Neural cell (in vitro differentiated cells): ENCODE measurements at regions not wholly inside any gene's neighbourhood (a gene's known extent, or its start where the extent isn't known, plus 50 kb on each side); places are given as distances from the start of the nearest gene placed in this dataset.

Source experiments
- CTCF ChIP-seq: fragments of 450-650 bp; IDR thresholded peaks from 2 replicates; pipeline ENCODE4 v1.5.1; 2014; ENCODE audit warnings: antibody characterized with exemption, mild to moderate bottlenecking, moderate library complexity; ENCODE audit not compliant: poor library complexity, severe bottlenecking
- EP300 ChIP-seq: fragments of 450-650 bp; conservative IDR thresholded peaks from 2 replicates; pipeline ENCODE4 v1.6.1; 2014; ENCODE audit warnings: antibody characterized with exemption, mild to moderate bottlenecking, moderate library complexity; ENCODE audit not compliant: poor library complexity, severe bottlenecking
- EZH2 ChIP-seq: fragments of 200-600, 300-800 bp; shearing (Covaris generic), sonication (generic); IDR thresholded peaks from 2 replicates; pipeline ENCODE4 v1.6.1; 2014; ENCODE audit warnings: antibody characterized with exemption, low read length, borderline replicate concordance, mild to moderate bottlenecking; ENCODE audit not compliant: insufficient read depth, poor library complexity, severe bottlenecking
- POLR2AphosphoS5 ChIP-seq: IDR thresholded peaks from 2 replicates; pipeline ENCODE4 v1.6.1; 2012
- RAD21 ChIP-seq: fragments of 450-650 bp; conservative IDR thresholded peaks from 2 replicates; pipeline ENCODE4 v1.6.1; 2014; ENCODE audit warnings: antibody characterized with exemption, mild to moderate bottlenecking, moderate library complexity
- REST ChIP-seq: IDR thresholded peaks from 2 replicates; pipeline ENCODE4 v1.6.1; 2012; ENCODE audit warnings: borderline replicate concordance
- SMC3 ChIP-seq: fragments of 450-650 bp; conservative IDR thresholded peaks from 2 replicates; pipeline ENCODE4 v1.6.1; 2014; ENCODE audit warnings: antibody characterized with exemption, mild to moderate bottlenecking, moderate library complexity; ENCODE audit not compliant: poor library complexity
- TAF1 ChIP-seq: IDR thresholded peaks from 2 replicates; pipeline ENCODE4 v1.6.1; 2012; ENCODE audit warnings: low read depth

GRCh38 chr9:108621991-108622855 lies 233.6 kb downstream of the ACTL7B start:
- no peak for TF ChIP-seq TAF1
- TF ChIP-seq CTCF, result no peak
- no peak for TF ChIP-seq REST
- no peak for TF ChIP-seq EZH2
- no peak for TF ChIP-seq SMC3
- no peak for TF ChIP-seq RAD21
- TF ChIP-seq POLR2AphosphoS5, result no peak
- TF ChIP-seq EP300, result no peak
